ENCODE measurements at regions not wholly inside any gene's neighbourhood (a gene's known extent, or its start where the extent isn't known, plus 50 kb on each side); places are given as distances from the start of the nearest gene placed in this dataset.
"Not testable (repeated sequence)": the region's sequence is repeated elsewhere in the genome, so short reads cannot be mapped to it uniquely, and the experiment has no call there.

DNA sequence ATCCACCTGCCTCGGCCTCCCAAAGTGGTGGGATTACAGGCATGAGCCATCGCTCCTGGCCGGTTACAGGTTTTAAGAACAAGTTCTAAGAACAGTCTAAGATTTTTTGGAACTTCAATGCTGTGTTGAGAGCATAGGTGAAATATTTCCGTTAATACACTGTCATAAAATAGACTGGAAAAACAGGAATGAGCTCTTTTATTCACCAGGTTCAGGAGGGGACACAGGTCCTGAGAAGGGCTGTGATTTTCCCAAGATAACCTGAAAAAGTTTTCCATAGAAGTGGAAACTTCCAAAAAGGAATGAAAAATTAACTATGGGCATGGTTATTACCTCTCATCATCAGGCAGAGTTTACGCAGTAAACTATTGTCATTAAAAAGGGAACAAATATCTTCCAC is 97.6 kb upstream of the TMEM178A start:
- intact Hi-C loops (cut with micrococcal nuclease): no loop called here
- CTCF ChIA-PET: no interaction called here
- Mint-ChIP-seq H3K9me3 (peaks cover 11% of the 10 kb centered on the region), H3K4me3 (no peak overlapping the region), H3K4me1 (ENCODE audit: low read depth) (no peaks in the 10 kb centered on the region), H3K27ac (no peak overlapping the region), H3K36me3 (ENCODE audit: low read depth) (peaks cover 2% of the 10 kb centered on the region), H3K27me3 (ENCODE audit: low read depth) (no peaks in the 10 kb centered on the region)
- no peak for DNase-seq

DNA sequence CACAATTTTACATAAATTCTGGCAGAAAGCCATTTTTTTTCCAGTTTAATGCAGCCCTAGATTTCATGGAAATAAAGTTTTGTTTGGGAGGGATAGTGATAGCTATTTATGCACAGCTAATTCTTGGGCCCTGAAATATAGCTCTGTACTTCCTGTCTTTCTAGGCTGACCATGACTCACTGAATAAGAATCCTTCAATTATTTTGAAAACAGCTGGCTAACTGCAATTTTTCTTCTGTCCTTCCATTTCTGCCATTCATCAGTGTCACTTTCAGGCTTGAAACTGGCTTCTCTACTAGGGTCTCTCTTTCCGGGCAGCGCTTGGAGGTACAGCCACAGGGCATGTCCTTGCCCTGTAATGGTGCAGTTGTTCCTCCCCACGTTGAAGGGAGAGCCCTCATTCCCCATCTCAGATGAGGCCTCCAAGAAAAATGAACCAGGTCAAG is 97.1 kb upstream of the TMEM178A start:
- no peak overlapping the region for H3K27ac Mint-ChIP-seq
- H3K36me3 Mint-ChIP-seq (ENCODE audit: low read depth): peaks cover 2% of the 10 kb centered on the region
- no peaks in the 10 kb centered on the region for H3K4me1 Mint-ChIP-seq (ENCODE audit: low read depth)
- H3K4me3 Mint-ChIP-seq: no peak overlapping the region
- CTCF ChIA-PET: no interaction called here
- no peak for DNase-seq
- intact Hi-C loops (cut with micrococcal nuclease): no loop called here
- H3K9me3 Mint-ChIP-seq: peaks cover 8% of the 10 kb centered on the region
- H3K27me3 Mint-ChIP-seq (ENCODE audit: low read depth): no peaks in the 10 kb centered on the region

DNA sequence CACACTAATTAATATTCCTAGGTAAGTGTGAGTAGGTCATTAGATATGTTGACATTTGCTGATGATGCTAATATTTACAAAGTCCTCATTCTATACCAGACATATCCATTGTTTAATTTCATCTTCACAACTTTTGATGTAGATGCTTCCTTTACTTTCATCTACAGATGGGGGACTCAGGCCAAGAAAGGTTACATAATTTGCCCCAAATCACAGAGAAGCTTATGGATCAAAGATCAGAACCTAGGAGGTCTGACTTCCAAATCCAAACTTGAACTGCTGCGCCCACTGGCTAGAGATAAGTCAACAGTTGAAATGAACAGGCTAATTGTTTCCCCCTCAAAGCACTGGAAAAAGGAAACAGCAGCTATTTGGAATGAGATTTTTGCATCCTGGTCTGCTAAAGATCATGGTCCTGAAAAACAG is 95.6 kb upstream of the TMEM178A start:
- H3K36me3 Mint-ChIP-seq (ENCODE audit: low read depth): no peaks in the 10 kb centered on the region
- no peaks in the 10 kb centered on the region for H3K4me1 Mint-ChIP-seq (ENCODE audit: low read depth)
- H3K4me3 Mint-ChIP-seq: no peak overlapping the region
- no peak overlapping the region for H3K27ac Mint-ChIP-seq
- H3K9me3 Mint-ChIP-seq: no peaks in the 10 kb centered on the region
- DNase-seq: no peak
- intact Hi-C loops (cut with micrococcal nuclease): no loop called here
- H3K27me3 Mint-ChIP-seq (ENCODE audit: low read depth): no peaks in the 10 kb centered on the region
- CTCF ChIA-PET: no interaction called here

DNA sequence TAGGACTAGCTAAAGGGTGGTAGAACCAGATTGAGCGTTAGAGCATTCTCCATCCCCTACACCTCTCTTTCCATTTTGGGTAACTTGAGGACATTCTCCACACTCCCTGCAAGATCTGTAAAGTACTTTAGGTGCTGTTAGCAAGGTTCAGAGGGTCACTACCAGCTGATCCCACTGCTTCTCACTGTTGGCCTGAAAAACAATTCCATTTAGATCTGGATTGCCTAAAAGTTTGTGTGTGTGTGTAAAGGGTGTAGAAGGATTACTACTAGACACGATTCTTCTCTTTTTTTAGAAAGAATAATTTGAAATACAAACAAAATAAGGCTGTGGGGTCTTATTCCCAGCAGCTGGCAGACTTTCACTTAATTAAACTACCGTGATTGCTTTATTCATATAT is 95.1 kb upstream of the TMEM178A start:
- CTCF ChIA-PET: no interaction called here

DNA sequence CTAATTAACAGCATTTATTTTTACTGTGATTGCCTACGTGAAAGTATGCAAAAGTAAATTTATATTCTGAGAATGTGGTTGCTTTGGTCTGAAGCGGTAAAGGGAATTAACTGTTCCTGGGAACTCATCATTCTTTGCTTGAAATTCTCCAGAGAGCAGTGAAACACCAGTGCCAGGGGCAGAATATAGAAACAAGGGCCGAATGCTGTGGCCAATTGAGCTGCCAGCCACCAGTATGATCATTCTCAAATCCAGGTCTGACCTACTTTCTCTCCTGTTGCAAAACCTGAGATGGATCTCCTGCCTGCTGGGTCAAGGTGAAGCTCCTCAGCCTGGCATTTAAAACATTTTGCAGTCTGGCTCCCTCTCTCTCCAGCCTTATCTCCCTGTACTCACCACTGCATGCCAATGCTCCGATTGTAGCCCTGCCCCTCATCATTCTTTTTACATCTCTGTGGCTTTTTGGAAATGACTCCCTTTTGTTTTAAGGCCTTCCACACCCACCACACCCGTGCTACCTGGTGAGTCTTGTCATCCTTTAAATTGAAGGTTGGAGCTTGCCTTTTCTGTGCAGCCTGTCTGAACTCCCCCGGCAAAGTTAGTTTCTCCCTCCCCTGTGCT is 94.5 kb upstream of the TMEM178A start:
- CTCF ChIA-PET: no interaction called here
- no peaks in the 10 kb centered on the region for H3K4me1 Mint-ChIP-seq (ENCODE audit: low read depth)
- no peak for DNase-seq
- H3K4me3 Mint-ChIP-seq: no peak overlapping the region
- H3K27ac Mint-ChIP-seq: no peak overlapping the region
- intact Hi-C loops (cut with micrococcal nuclease): no loop called here
- no peaks in the 10 kb centered on the region for H3K9me3 Mint-ChIP-seq
- H3K36me3 Mint-ChIP-seq (ENCODE audit: low read depth): no peaks in the 10 kb centered on the region
- no peaks in the 10 kb centered on the region for H3K27me3 Mint-ChIP-seq (ENCODE audit: low read depth)

More for the DNA sequence above, 95.1 kb upstream of the TMEM178A start:
- H3K4me1 Mint-ChIP-seq (ENCODE audit: low read depth): no peaks in the 10 kb centered on the region
- H3K9me3 Mint-ChIP-seq: no peaks in the 10 kb centered on the region
- intact Hi-C loops (cut with micrococcal nuclease): no loop called here
- DNase-seq: no peak
- H3K36me3 Mint-ChIP-seq (ENCODE audit: low read depth): no peaks in the 10 kb centered on the region
- H3K27me3 Mint-ChIP-seq (ENCODE audit: low read depth): no peaks in the 10 kb centered on the region
- no peak overlapping the region for H3K4me3 Mint-ChIP-seq
- no peak overlapping the region for H3K27ac Mint-ChIP-seq

DNA sequence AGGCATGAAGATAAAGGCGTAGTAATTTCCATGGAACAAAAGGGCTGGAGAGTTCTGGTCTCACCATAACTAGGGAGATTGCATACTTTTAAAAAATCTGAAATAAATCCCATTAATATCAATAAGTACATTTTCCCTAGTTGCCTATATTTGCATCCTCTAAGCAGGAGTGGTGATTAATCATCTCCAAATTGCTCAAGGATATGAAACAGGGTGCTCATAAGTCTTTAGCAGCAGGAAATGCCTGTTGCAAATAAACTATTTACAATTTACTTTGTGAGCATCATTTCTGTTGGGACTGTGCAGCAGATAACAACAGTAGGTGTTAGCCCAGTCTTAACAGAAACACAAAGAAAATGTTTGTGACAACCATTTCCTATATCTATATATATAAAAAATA is 92.4 kb upstream of the TMEM178A start:
- intact Hi-C loops (cut with micrococcal nuclease): no loop called here
- H3K4me3 Mint-ChIP-seq: no peak overlapping the region
- DNase-seq: no peak
- CTCF ChIA-PET: no interaction called here
- H3K4me1 Mint-ChIP-seq (ENCODE audit: low read depth): no peaks in the 10 kb centered on the region
- H3K9me3 Mint-ChIP-seq: no peaks in the 10 kb centered on the region
- H3K27ac Mint-ChIP-seq: no peak overlapping the region
- no peaks in the 10 kb centered on the region for H3K36me3 Mint-ChIP-seq (ENCODE audit: low read depth)
- peaks cover 4% of the 10 kb centered on the region for H3K27me3 Mint-ChIP-seq (ENCODE audit: low read depth)

DNA sequence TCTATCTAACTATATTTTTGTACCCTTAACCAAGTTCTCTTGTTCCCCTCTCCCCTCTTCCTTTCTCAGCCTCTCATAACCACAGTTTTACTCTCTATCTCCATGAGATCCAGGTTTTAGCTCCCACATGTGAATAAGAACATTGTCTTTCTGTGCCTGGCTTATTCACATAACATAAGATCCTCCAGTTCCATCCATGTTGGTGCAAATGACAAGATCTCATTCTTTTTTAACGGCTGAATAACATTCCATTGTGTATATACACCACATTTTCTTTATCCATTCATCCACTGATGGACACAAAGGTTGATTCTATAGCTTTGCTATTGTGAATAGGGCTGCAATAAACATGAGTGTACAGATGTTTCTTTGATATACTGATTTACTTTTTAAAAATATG is 83.9 kb upstream of the TMEM178A start:
- CTCF ChIA-PET: no interaction called here
- Mint-ChIP-seq H3K36me3 (ENCODE audit: low read depth) (no peaks in the 10 kb centered on the region), H3K27me3 (ENCODE audit: low read depth) (peaks cover 7% of the 10 kb centered on the region), H3K4me3 (no peak overlapping the region), H3K27ac (no peak overlapping the region), H3K4me1 (ENCODE audit: low read depth) (no peaks in the 10 kb centered on the region), H3K9me3 (peaks cover 10% of the 10 kb centered on the region)
- DNase-seq: no peak
- intact Hi-C loops (cut with micrococcal nuclease): no loop called here

DNA sequence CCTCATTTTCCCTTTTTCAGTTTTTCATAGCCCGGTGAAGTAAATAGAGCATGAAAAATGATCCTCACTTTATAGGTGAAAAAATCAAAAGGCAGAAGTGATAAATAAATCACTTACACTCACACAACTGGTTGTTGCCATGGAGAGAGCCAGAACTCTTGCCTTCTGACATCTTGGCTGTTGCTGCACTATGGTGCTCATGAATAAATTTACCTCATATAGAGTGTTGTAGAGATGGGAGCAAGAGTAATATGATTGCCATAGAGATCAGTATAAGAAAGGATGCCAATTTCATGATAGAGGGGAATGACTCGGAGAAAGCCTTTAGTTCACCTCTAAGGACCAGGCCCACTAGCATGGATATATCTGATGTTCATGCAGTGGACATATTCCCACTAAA is 82.5 kb upstream of the TMEM178A start:
- no peak overlapping the region for H3K27ac Mint-ChIP-seq
- intact Hi-C loops (cut with micrococcal nuclease): no loop called here
- CTCF ChIA-PET: no interaction called here
- H3K36me3 Mint-ChIP-seq (ENCODE audit: low read depth): no peaks in the 10 kb centered on the region
- peaks cover 3% of the 10 kb centered on the region for H3K27me3 Mint-ChIP-seq (ENCODE audit: low read depth)
- H3K4me1 Mint-ChIP-seq (ENCODE audit: low read depth): no peaks in the 10 kb centered on the region
- H3K4me3 Mint-ChIP-seq: no peak overlapping the region
- no peak for DNase-seq
- H3K9me3 Mint-ChIP-seq: peaks cover 12% of the 10 kb centered on the region

DNA sequence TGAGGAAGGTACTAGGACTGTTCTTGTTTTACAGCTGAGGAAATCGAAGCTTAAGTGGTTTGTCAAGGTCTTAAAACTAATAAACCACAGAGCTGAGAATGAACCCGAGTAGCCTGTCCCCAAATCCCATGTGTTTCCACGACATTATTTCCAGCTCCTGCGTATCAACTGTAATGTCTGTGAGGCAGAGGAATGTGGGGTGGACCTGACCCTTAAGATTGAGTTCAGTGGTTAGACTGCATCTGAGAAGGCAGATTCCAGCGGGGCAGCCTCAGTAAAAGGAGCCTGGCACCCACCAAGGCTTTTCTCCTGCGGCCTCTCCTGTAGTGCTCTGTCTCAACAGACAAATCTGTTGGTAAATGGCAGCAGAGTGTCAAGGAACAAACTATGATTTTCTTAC is 81.9 kb upstream of the TMEM178A start:
- no peak for DNase-seq
- intact Hi-C loops (cut with micrococcal nuclease): no loop called here
- CTCF ChIA-PET: interaction anchor here (0.6 kb wide), 1 partner anchor 15 kb away, joined by 3 read pairs; no protein-coding TSS in a partner anchor
- Mint-ChIP-seq H3K27me3 (ENCODE audit: low read depth) (no peaks in the 10 kb centered on the region), H3K4me3 (no peak overlapping the region), H3K36me3 (ENCODE audit: low read depth) (no peaks in the 10 kb centered on the region), H3K4me1 (ENCODE audit: low read depth) (no peaks in the 10 kb centered on the region), H3K9me3 (peaks cover 12% of the 10 kb centered on the region), H3K27ac (no peak overlapping the region)

DNA sequence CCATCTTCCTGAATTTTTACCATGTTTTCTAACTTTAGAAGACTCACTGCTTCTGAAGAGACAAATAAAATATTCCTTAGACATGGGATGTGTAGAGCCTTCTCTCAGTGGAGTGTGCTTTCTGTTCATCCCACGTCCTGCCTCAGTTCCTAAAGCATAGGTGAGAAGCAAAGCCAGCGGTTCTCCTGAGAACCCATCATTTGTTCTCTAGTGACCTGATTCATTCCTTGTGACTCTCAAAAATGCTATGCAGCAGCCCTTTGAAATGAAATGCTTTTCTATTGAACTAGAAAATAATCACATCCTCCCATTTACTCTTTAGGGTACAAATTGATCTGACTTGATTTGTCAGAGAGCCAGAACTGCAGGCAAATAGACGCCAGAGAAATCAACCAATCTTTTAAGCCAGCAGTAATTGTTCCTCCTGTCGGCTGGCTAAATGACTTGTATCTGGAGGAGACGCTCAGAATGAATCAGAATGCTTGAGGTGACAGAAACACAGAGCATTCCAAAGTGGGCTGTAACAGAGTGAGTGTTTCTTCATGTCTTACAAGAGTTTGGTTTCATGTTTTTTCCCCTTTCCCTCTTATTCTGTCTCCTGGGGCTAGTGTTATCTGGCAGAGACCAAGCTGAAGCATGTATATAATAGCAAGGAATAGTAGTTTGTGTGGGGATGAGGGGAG is 81.3 kb upstream of the TMEM178A start:
- no peak for DNase-seq
- H3K4me3 Mint-ChIP-seq: no peak overlapping the region
- intact Hi-C loops (cut with micrococcal nuclease): no loop called here
- H3K27me3 Mint-ChIP-seq (ENCODE audit: low read depth): no peaks in the 10 kb centered on the region
- no peaks in the 10 kb centered on the region for H3K4me1 Mint-ChIP-seq (ENCODE audit: low read depth)
- CTCF ChIA-PET: interaction anchor here (0.6 kb wide), 1 partner anchor 14 kb away, joined by 3 read pairs; no protein-coding TSS in a partner anchor
- no peaks in the 10 kb centered on the region for H3K36me3 Mint-ChIP-seq (ENCODE audit: low read depth)
- H3K27ac Mint-ChIP-seq: peak overlapping the region; percentile 16
- peaks cover 12% of the 10 kb centered on the region for H3K9me3 Mint-ChIP-seq

DNA sequence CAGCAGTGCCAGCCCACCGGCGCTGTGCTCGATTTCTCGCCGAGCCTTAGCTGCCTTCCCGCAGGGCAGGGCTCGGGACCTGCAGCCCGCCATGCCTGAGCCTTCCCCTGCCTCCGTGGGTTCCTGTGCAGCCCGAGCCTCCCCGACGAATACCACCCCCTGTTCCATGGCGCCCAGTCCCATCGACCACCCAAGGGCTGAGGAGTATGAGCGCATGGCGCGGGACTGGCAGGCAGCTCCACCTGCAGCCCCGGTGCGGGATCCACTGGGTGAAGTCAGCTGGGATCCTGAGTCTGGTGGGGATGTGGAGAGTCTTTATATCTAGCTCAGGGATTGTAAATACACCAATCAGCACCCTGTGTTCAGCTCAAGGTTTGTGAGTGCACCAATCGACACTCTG is 80.2 kb upstream of the TMEM178A start:
- not testable (repeated sequence) for H3K9me3 Mint-ChIP-seq; H3K4me1 Mint-ChIP-seq (ENCODE audit: low read depth)

DNA sequence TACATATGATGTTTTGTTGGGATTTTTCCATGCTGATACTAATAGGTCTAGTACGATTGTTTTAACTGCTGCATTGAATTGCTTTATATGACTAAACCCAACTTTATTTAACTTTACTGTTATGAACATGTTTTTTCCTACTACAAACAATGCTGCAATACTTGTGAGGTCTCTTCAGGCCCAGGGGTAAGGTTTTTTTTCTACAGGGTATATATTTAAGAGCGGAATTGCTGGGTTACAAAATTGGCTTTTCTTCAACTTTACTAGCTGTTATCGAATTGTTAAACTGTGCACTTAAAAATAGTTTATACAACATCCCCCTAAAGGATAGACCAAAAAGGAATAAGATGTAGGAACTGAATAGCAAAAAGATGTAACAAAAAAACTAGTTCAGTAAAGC is 78.5 kb upstream of the TMEM178A start:
- peaks cover 2% of the 10 kb centered on the region for H3K9me3 Mint-ChIP-seq
- DNase-seq: no peak
- intact Hi-C loops (cut with micrococcal nuclease): no loop called here
- H3K27ac Mint-ChIP-seq: no peak overlapping the region
- peaks cover 2% of the 10 kb centered on the region for H3K27me3 Mint-ChIP-seq (ENCODE audit: low read depth)
- H3K4me3 Mint-ChIP-seq: no peak overlapping the region
- H3K36me3 Mint-ChIP-seq (ENCODE audit: low read depth): no peaks in the 10 kb centered on the region
- no peaks in the 10 kb centered on the region for H3K4me1 Mint-ChIP-seq (ENCODE audit: low read depth)
- CTCF ChIA-PET: no interaction called here

More for the DNA sequence above, 80.2 kb upstream of the TMEM178A start:
- H3K4me3 Mint-ChIP-seq; H3K27me3 Mint-ChIP-seq (ENCODE audit: low read depth); CTCF ChIA-PET; intact Hi-C loops (cut with micrococcal nuclease); DNase-seq; H3K27ac Mint-ChIP-seq; H3K36me3 Mint-ChIP-seq (ENCODE audit: low read depth): not testable (repeated sequence)

DNA sequence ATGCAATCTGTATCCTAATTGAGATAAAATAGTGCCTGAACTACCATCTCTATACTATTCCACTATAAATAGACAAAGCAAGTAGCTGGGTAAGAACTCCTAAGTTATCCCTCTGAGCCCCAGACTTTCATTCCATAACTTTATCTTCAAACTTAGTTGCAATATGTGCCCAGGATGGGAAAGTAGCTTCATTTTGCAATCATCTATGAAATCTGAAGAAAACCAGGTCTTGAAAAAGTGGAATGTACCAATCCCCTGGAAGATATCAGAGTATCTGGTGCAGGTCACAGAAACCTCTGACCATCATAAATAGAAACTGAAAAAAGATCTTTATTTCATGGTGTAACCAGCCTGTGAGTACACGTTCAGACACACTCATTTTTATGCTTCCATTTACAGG is 78.1 kb upstream of the TMEM178A start:
- Mint-ChIP-seq H3K27ac (no peak overlapping the region), H3K36me3 (ENCODE audit: low read depth) (no peaks in the 10 kb centered on the region), H3K4me3 (no peak overlapping the region), H3K9me3 (peaks cover 2% of the 10 kb centered on the region), H3K27me3 (ENCODE audit: low read depth) (peaks cover 2% of the 10 kb centered on the region), H3K4me1 (ENCODE audit: low read depth) (no peaks in the 10 kb centered on the region)
- intact Hi-C loops (cut with micrococcal nuclease): no loop called here
- DNase-seq: no peak
- CTCF ChIA-PET: no interaction called here

Measured in activated naive CD4-positive, alpha-beta T cell treated with anti-CD3 and anti-CD28 coated beads for 36 hours (primary cell).